Gastroesophageal sphincter (tissue), 3 donors: ENCODE measurements at regions not wholly inside any gene's neighbourhood (a gene's known extent, or its start where the extent isn't known, plus 50 kb on each side); places are given as distances from the start of the nearest gene placed in this dataset.

Experiments used
- POLR2AphosphoS5 ChIP-seq: sonication (generic); formaldehyde crosslinking; IDR thresholded peaks from one replicate; pipeline ENCODE4 v1.6.1; 2017; ENCODE audit warnings: antibody characterized with exemption
- TF ChIP-seq, protein P1 (sequence below), 4 experiments: fragments of 200-600 bp in 2 of 4; fragments of 450-650 bp in 2 of 4; sonication (generic) in 1 of 4; IDR thresholded peaks; one replicate each; pipeline ENCODE4 v1.5.1; 2017 to 2019; ENCODE audit warnings: antibody characterized with exemption in 4 of 4, mild to moderate bottlenecking in 2 of 4, moderate library complexity in 2 of 4

DNA sequence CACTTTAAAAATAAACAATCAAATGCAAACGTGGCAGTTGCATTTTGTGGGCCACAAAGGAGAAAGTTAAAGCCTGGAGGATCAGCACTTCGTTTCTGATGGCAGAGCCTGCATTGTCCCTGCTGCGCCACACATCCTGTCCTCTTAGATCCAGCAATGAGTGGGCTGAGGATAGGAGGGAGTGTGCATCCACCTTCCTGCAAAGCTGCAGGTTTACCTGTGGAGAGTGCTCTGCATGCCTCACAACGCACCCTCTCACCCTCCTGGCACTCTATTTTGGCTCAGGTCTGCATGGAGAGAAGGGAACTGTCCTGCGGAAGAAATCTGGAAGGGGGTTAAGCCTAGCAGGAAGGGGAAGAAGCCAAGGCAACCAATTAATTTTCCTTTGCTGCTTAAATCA lies 212.2 kb upstream of the SLC24A2 start:
- TF ChIP-seq, protein P1, sequence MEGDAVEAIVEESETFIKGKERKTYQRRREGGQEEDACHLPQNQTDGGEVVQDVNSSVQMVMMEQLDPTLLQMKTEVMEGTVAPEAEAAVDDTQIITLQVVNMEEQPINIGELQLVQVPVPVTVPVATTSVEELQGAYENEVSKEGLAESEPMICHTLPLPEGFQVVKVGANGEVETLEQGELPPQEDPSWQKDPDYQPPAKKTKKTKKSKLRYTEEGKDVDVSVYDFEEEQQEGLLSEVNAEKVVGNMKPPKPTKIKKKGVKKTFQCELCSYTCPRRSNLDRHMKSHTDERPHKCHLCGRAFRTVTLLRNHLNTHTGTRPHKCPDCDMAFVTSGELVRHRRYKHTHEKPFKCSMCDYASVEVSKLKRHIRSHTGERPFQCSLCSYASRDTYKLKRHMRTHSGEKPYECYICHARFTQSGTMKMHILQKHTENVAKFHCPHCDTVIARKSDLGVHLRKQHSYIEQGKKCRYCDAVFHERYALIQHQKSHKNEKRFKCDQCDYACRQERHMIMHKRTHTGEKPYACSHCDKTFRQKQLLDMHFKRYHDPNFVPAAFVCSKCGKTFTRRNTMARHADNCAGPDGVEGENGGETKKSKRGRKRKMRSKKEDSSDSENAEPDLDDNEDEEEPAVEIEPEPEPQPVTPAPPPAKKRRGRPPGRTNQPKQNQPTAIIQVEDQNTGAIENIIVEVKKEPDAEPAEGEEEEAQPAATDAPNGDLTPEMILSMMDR (IDR thresholded peaks at IDR 0.05), result no peak
- no peak for TF ChIP-seq POLR2AphosphoS5
